Activated CD8-positive, alpha-beta memory T cell treated with anti-CD3 and anti-CD28 coated beads for 36 hours (primary cell): ENCODE measurements at regions not wholly inside any gene's neighbourhood (a gene's known extent, or its start where the extent isn't known, plus 50 kb on each side); places are given as distances from the start of the nearest gene placed in this dataset.
"Not testable (repeated sequence)": the region's sequence is repeated elsewhere in the genome, so short reads cannot be mapped to it uniquely, and the experiment has no call there.

Experiments used
- CTCF ChIA-PET: fragments of 350-600 bp; sonication (Branson Sonifier 250); formaldehyde crosslinking; loops from one replicate; lab custom pipeline; 2021; ENCODE audit warnings: antibody characterized with exemption; lab: Charles Lee
- POLR2A ChIA-PET: fragments of 350-600 bp; sonication (Branson Sonifier 250); formaldehyde crosslinking; loops from one replicate; lab custom pipeline; 2021; ENCODE audit warnings: antibody characterized with exemption; lab: Charles Lee

DNA sequence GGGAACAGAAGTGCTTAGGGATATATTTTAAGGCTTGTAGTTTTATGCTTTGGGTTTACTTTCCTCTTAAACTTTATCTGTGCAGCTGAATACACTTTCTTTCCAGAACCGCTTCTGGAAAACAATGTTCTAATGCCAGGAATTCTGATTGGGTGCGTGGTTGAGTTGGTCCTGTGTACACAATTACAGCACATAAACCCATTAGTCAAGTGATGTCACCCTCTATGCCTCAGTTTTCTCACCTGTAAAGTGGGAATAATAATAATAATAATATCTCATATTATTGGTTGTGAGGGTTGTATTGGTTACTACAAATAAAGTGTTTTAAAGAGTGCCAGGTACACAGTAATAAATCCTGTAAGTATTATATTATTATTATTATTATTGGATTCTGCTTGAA is 129.2 kb downstream of the MID1IP1 start:
- ChIA-PET POLR2A (no interaction called here), CTCF (no interaction called here)

DNA sequence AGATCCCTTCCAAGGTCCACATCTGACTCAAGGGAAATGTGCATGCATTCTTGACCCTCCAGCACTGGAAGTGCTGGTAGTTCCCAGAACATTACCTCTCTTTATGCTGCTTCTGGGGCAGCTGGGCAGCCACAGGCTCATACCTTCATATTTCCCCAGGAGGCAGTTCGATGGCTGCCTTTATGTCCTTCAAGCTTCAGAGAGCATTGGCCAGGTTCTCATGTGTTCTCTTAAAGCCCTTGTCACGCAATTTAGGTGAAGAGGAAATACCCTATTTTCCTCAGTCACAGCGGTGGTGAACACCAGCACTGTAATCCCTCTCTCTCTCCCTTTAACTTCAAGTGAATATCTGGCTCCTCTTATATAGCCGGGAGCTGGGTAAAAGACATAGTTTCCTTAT is 134.3 kb downstream of the MID1IP1 start:
- ChIA-PET POLR2A (no interaction called here), CTCF (no interaction called here)

DNA sequence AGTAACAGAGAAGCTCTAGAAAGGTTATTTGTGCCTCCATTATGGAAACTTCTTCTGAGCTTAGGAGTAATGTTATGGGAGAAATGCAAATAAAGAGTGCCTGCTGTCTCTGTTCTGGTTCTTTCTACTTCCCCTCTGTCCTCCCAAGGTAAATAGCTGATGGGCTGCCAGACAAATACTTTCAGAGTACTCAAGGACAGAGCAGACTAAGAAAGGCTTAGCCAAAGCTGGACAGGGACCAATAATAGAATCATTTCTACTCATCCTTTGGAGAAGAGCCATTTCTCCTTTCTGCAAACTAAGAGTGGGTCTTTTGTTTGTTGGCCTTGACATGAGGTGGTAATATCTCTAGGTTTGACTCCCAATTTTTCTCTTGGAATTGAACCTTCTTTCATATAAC is 136.1 kb downstream of the MID1IP1 start:
- CTCF ChIA-PET = no interaction called here
- POLR2A ChIA-PET = no interaction called here

DNA sequence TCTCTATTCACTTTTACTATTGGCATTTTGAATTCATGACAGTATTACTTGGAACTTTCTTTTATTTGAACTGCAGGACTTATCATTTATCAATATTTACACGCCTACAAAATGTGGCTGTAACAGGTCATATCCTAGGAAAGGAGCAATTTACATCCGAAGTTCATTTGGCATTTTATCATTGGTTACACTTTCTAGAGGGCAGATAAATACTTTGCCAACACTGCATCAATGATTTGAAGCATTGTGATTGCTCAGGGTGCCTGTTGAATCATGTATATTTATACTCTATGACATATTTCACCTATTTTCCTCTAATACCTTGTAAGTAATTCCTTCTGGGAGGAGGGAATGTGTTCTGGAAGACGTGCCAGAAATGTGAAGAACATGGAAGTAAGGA is 136.7 kb downstream of the MID1IP1 start:
- POLR2A ChIA-PET = no interaction called here
- CTCF ChIA-PET = no interaction called here

DNA sequence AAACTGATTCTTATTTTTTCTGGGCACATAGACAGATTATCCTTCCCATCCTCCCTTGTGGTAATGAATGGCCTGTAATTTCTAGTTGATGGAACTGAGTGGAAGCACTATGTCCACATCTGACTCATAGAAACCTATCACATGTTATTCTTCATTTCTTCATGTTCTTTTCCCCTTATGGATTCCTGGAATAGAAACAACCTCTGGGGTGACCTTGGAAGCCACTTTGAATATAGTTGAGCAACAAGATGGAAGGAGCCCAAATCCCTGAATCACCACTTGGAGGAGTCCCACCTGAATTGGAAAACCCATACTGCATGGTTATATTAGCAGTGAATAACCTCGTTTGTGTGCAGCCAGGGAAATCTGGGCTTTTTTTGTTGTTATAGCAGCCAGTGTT is 137.8 kb downstream of the MID1IP1 start:
- POLR2A ChIA-PET = no interaction called here

DNA sequence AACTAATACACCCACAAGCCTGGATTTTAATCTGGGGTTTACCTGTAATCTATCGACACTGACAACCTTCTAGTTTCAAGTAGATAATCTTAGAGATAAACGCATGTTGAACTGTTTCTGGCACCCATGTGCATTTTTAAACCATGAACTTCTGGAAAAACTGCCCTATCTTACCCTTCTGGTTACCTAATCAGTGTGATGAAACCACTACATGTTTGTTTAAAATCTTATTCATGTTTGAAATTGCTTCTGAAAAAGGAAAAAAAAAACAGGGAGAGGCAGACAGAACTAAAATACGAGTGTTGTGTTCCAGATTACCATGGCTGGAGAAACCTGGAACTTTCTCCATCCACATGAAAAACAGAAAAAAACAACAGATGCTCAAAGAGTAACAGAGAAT is 139.3 kb downstream of the MID1IP1 start:
- ChIA-PET POLR2A (no interaction called here), CTCF (no interaction called here)

More for the DNA sequence above, 137.8 kb downstream of the MID1IP1 start:
- CTCF ChIA-PET = no interaction called here

DNA sequence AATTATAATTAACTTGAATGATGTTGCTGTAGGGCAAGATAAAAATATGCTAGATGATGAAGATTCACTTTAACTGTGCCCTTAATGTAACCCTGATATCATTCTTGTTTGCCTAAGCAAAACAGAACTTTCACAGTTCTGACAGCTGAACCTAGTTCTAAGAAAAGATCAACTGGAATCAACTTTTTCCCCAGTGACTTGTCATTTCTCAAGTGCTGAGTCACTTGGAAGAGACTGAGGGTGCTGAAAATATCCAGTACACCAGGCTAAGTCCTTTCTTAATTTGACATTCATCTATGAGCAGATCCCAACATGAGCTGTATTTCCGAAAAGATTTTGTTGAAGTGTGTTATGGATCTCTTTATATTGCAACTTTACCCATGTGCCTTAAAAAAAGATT is 140.4 kb downstream of the MID1IP1 start:
- ChIA-PET CTCF (no interaction called here), POLR2A (no interaction called here)

DNA sequence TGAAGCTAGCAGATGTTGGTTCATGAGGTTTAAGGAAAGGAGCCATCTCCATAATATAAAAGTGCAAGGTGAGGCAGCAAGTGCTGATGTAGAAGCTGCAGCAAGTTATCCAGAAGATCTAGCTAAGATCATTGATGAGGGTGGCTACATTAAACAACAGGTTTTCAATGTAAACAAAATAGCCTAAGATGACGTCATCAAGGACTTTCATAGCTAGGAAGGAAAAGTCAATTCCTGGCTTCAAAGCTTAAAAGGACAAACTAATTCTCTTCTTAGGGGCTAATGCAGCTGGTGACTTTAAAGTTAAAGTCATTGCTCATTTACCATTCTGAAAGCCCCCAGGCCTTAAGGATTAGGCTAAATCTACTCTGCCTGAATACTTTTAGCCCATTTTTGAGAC is 141.9 kb downstream of the MID1IP1 start:
- ChIA-PET POLR2A (no interaction called here), CTCF (no interaction called here)

DNA sequence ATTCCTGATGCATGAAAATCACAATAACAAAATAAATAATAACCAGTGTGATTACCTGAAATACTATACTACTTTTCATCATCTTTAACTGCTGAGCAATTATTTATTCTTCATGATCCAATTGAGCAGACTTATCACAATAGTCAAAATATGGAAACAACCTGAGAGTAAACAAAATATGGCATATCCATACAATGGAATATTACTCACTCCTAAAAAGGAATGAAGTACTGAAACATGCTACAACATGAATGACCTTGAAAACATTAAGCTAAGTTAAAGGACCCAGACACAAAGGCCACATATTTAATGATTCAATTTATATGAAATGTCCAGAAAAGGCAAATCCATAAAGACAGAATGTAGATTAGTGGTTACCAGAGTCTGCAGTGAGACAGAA is 146.8 kb downstream of the MID1IP1 start:
- ChIA-PET POLR2A (no interaction called here), CTCF (no interaction called here)

DNA sequence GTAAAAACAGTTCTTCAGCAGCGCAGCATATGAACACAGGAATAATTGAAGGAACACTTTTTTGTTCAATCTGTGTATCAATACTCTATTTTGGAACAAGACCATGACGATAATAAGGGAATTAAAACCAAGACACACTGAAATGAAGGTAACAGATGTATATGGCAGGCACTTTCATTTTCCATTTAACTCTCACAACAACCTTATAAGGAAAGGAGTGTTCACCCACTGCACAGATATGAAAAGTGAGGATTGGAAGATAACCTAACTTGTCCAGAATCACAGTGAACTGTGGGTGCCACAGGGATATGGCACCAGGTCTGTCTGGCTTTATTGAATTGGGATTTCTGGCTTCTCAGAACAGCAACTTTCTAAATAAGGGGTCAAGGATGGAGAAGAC is 153.3 kb downstream of the MID1IP1 start:
- ChIA-PET CTCF (no interaction called here), POLR2A (no interaction called here)

DNA sequence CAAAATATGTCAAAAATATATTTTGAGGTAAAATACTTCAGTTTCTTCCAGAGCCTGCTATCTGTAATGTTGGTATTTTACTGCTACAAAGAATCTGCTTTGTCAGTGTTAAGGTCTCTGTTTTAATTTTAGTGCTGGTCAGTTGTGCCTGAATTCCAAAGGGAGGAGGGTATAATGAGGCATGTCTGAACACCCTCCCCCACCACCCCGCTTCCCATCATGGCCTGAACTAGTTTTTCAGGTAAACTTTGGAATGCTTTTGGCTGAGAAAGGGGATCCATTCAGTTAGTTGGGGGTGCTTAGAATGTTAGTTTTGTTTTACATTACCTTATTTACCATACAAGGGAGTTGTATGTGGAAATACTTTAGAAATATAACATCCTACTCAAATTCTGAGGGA is 158.5 kb downstream of the MID1IP1 start:
- POLR2A ChIA-PET = no interaction called here
- CTCF ChIA-PET = no interaction called here

DNA sequence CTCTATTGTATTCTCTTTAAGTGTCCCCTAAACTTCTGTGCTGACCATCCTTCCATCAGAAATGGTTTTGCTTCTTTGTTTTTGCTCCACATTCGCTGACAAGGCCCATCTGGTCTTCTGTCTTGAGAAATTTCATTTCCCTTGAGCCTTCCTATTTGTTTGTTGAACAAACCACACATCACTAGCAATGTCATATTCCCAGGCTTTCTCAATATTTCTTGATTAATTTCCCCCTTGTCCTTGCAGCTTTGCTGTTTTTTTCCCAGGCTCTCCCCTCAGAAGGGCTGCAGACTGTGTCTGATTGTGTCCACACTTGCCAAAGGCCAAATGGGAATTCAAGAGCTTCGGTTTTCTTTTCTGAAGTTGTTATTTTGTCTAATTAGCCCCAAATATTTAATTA is 158.9 kb downstream of the MID1IP1 start:
- CTCF ChIA-PET = no interaction called here
- POLR2A ChIA-PET = no interaction called here

DNA sequence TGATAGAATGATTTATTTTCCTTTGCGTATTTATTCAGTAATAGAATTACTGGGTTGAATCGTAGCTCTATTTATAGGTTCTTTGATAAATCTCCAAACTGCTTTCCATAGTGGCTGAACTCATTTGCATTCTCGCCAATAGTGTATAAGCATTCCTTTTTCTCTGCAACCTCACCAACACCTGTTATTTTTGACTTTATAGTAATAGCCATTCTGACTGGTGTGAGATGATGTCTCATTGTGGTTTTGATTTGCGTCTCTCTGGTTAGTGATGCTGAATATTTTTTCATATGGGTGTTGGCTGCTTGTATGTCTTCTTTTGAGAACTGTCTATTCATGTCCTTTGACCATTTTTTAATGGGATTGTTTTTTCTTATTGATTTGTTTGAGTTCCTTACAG is 160.7 kb downstream of the MID1IP1 start:
- POLR2A ChIA-PET = no interaction called here
- CTCF ChIA-PET = no interaction called here

DNA sequence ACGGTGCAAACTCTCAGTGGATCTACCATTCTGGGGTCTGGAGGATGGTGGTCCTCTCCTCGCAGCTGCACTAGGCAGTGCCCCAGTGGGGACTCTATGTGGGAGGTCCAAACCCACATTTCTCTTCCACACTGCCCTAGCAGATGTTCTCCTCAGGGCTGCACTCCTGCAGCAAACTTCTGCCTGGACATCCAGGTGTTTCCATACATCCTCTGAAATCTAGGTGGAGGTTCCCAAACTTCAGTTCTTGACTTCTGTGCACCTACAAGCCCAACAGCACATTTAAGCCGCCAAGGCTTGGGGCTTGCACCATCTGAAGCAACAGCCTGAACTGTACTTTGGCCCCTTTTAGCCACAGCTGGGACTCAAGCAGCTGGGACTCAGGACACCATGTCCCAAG is 162.0 kb downstream of the MID1IP1 start:
- POLR2A ChIA-PET, CTCF ChIA-PET: not testable (repeated sequence)

DNA sequence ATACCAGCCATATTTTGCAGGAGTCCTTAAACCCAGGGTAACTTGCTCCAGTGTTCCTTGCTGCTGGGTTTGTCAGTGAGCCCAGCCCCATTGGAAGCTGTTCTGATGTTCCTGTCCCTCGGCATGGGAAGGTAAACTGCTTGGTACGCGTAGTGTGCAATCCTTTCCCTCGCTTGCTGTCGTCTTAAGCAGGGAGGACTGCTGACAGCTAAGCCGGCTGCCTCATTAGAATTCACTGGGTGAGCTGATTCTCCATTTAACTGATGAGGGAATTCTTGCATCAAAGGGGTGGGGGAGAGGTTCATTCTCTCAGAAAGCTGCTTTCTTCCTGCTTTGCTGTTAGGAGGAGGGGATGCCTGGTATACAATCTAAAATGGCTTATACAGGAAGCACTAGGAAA is 164.6 kb downstream of the MID1IP1 start:
- ChIA-PET CTCF (no interaction called here), POLR2A (no interaction called here)

DNA sequence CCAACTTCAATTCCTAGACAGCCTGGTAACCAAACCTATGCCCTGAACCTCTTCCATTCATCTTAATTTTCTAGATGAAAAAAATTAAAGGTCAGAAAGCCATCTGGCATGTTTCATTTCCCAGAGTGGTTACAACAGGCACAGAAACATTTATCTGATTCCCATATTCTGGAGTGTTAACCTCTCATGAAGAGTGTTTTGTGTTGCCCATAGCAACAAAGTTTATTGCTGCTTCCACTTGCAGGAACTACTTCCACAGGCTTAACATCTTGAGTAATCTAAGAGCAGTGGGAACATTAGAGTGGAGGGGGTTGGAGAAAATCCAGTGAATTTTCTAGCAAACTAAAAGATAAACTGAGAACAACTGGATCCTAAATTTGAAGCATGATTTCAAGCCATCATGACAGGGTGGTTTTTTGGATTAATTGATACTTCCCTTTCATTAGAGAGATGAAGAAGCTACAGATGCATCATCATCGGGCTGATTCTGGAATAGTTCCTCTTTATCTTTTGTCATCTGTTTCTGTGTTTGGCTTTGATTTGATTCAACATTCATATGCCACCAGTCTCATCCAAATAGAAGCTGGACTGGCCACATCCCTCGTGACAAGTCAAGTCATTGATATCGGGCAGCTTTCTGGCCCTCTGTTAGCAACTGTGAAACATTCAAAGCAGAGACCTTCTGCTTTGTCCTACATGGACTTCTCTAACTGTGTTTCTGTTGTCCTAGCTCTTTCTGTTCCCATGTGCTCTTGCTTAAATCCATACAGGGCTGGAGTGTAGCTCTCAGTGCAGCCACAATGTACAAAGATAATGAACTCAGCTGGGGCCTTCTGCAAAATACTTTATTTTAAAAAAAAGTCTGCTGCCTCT is 167.3 kb downstream of the MID1IP1 start:
- ChIA-PET POLR2A (no interaction called here), CTCF (no interaction called here)

DNA sequence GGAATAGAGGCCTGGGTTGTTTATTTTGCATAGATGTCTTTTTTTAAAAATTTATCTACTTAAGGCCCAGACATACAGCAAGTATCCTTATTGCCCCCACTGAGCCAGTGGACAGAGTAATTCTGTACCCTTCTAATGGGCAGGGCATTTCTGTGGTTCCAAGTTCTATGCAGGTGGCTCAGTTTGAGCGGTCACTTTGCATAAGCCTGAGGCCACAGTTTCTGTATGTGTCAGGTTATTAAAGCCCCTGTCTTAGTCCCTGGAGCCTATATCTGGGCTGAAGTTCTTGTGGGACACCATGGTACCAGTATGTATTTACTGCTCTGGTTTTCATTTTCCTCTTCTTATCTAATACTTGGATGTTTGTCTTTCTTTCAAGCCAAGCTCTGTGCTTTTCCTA is 168.8 kb downstream of the MID1IP1 start:
- ChIA-PET POLR2A (no interaction called here), CTCF (no interaction called here)

DNA sequence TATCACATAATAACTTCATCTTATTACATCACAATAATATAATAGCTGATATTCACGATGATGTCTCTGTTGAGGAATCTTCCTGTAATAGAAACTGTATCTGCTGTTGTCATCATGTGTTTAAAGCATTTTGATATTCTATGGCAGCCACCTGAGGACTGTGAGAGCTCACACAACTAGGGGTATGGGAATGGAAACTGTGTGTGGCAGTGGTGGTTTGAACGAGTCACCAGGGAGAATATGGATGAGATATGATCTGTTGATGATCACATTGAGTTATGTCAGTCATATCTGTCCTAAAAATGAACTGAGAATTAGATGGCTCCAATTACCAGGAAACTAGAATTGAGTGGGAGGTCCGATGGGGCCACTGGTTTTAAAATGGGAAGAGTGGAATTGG is 169.6 kb downstream of the MID1IP1 start:
- ChIA-PET CTCF (no interaction called here), POLR2A (no interaction called here)

DNA sequence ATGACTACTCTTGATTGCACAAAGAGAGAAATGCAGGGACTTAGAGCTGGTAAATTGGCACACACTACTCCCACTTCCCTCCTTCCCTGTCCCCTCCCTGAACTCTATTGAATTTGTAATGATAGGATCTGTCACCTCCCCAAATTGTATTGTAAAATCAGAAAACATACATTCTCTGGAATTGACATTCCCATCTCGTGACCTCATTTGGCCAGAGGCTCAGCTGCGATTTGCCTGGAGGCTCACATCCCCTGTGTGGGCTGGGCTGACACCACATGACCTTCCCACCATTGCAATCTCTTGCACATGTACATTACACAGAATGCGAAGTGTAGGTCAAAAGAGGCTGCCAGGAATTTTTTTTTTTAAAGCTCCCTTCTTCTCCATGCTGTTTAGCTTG is 172.1 kb downstream of the MID1IP1 start:
- ChIA-PET POLR2A (no interaction called here), CTCF (no interaction called here)

DNA sequence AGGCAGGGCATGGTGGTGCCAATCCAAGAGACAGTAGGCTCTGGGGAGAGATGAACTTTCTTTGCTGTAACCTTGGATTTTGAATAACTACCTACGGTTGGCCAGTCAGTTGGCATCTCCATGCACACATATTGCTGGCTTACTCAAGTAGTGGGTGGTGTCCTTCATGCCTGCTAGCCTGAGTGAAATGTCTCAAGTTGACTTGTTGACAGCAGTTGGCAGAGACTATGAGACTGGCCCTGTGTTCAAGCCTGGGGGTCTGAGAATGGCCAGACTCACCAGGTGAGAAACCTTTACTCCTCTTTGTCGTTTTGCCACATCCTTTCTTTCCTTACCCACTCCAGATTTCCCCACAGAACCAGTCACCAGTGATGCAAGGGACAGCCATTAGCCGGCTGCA is 173.3 kb downstream of the MID1IP1 start:
- ChIA-PET CTCF (no interaction called here), POLR2A (no interaction called here)

DNA sequence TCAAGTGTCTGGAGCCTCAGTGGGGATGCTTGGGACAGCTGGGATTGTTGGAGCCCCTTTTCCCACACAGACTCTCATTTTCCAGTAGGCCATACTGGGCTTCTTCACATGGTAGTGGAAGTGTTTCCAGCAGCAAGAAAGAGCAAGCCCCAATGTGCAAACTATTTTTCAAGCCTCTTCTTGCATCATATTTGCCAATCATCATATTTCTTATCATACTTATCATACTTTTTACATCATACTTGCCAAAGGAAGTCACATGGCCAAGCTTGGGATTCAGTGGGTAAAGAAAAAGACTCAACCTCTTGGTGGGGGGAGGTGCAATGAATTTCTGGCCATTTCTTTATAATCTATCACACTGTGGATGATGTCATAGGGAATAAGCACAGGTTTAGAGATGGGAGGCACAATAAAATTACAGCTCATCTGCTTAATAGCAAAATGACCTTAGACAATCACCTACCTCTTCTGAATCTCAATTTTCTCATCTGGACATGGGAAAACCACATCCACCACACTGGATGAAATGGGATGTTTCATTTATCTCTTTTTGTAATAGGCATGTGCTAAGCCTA is 174.2 kb downstream of the MID1IP1 start:
- POLR2A ChIA-PET = no interaction called here
- CTCF ChIA-PET = no interaction called here
